ENCODE measurements at regions not wholly inside any gene's neighbourhood (a gene's known extent, or its start where the extent isn't known, plus 50 kb on each side); places are given as distances from the start of the nearest gene placed in this dataset.

GRCh38 chr4:4624276-4624897 lies 82.5 kb upstream of the STX18 start:
- no peak for ATAC-seq (ENCODE audit: poor library complexity)
- no peak for DNase-seq
- intact Hi-C loops (cut with DNase I), result no loop called here

GRCh38 chr4:4619821-4620220 lies 78.0 kb upstream of the STX18 start:
- intact Hi-C loops (cut with DNase I), result no loop called here
- DNase-seq, result no peak
- ATAC-seq (ENCODE audit: poor library complexity), result no peak

- no peak for DNase-seq
- ATAC-seq (ENCODE audit: poor library complexity), result no peak
- intact Hi-C loops (cut with DNase I), result no loop called here
Observed at GRCh38 chr4:4618847-4619246, 77.0 kb upstream of the STX18 start.

GRCh38 chr4:4614925-4615678 lies 73.3 kb upstream of the STX18 start:
- no peak for ATAC-seq (ENCODE audit: poor library complexity)
- DNase-seq, result no peak
- intact Hi-C loops (cut with DNase I), result no loop called here

- intact Hi-C loops (cut with DNase I), result no loop called here
- DNase-seq (no peak), ATAC-seq (ENCODE audit: poor library complexity) (no peak)
Observed at GRCh38 chr4:4613641-4614286, 71.9 kb upstream of the STX18 start.

- ATAC-seq (ENCODE audit: poor library complexity) (no peak), DNase-seq (no peak)
- intact Hi-C loops (cut with DNase I), result no loop called here
Observed at GRCh38 chr4:4613126-4613465, 71.2 kb upstream of the STX18 start.

- intact Hi-C loops (cut with DNase I), result no loop called here
- DNase-seq (no peak), ATAC-seq (ENCODE audit: poor library complexity) (no peak)
Observed at GRCh38 chr4:4610672-4611071, 68.8 kb upstream of the STX18 start.

GRCh38 chr4:4609622-4610334 lies 67.9 kb upstream of the STX18 start:
- no peak for ATAC-seq (ENCODE audit: poor library complexity)
- intact Hi-C loops (cut with DNase I), result no loop called here
- no peak for DNase-seq

GRCh38 chr4:4608214-4608537 lies 66.3 kb upstream of the STX18 start:
- intact Hi-C loops (cut with DNase I), result no loop called here
- ATAC-seq (ENCODE audit: poor library complexity), result no peak
- no peak for DNase-seq

GRCh38 chr4:4607336-4608213 lies 65.7 kb upstream of the STX18 start:
- no peak for DNase-seq
- ATAC-seq (ENCODE audit: poor library complexity), result no peak
- intact Hi-C loops (cut with DNase I), result no loop called here

- intact Hi-C loops (cut with DNase I), result no loop called here
- DNase-seq (no peak), ATAC-seq (ENCODE audit: poor library complexity) (no peak)
Observed at GRCh38 chr4:4606321-4606720, 64.5 kb upstream of the STX18 start.

GRCh38 chr4:4605849-4606248 lies 64.0 kb upstream of the STX18 start:
- ATAC-seq (ENCODE audit: poor library complexity) (no peak), DNase-seq (no peak)
- intact Hi-C loops (cut with DNase I), result no loop called here

- intact Hi-C loops (cut with DNase I), result no loop called here
- ATAC-seq (ENCODE audit: poor library complexity) (no peak), DNase-seq (no peak)
Observed at GRCh38 chr4:4603592-4603991, 61.7 kb upstream of the STX18 start.

GRCh38 chr4:4603067-4603466 lies 61.2 kb upstream of the STX18 start:
- ATAC-seq (ENCODE audit: poor library complexity) (no peak), DNase-seq (no peak)
- intact Hi-C loops (cut with DNase I), result no loop called here

- no peak for ATAC-seq (ENCODE audit: poor library complexity)
- no peak for DNase-seq
- intact Hi-C loops (cut with DNase I), result no loop called here
Observed at GRCh38 chr4:4602468-4602867, 60.6 kb upstream of the STX18 start.

GRCh38 chr4:4601803-4602369 lies 60.0 kb upstream of the STX18 start:
- intact Hi-C loops (cut with DNase I), result no loop called here

GRCh38 chr4:4599481-4600275 lies 57.8 kb upstream of the STX18 start:
- ATAC-seq (ENCODE audit: poor library complexity), result no peak
- no peak for DNase-seq
- intact Hi-C loops (cut with DNase I), result no loop called here

More at GRCh38 chr4:4601803-4602369, 60.0 kb upstream of the STX18 start:
- no peak for DNase-seq
- no peak for ATAC-seq (ENCODE audit: poor library complexity)

GRCh38 chr4:4598851-4599411 lies 57.1 kb upstream of the STX18 start:
- no peak for DNase-seq
- no peak for ATAC-seq (ENCODE audit: poor library complexity)
- intact Hi-C loops (cut with DNase I), result no loop called here

All from Right ventricle myocardium superior (tissue), 1 donor.